ENCODE measurements at regions not wholly inside any gene's neighbourhood (a gene's known extent, or its start where the extent isn't known, plus 50 kb on each side); places are given as distances from the start of the nearest gene placed in this dataset.

- TF ChIP-seq EZH2 (IDR thresholded peaks at IDR 0.05; ENCODE audit: borderline replicate concordance, low read depth, low read length, severe bottlenecking) (no peak), POLR2AphosphoS5 (IDR thresholded peaks at IDR 0.05; ENCODE audit: insufficient read depth, low read depth, low read length) (no peak), POLR2A (IDR thresholded peaks at IDR 0.05; ENCODE audit: low read depth, low read length) (no peak), CTCF (IDR thresholded peaks at IDR 0.05; ENCODE audit: extremely low read depth in 1 of 2, insufficient read depth in 1 of 2, low read depth in 1 of 2, low read length in 2 of 2) (no peak), MYC (IDR thresholded peaks at IDR 0.05; ENCODE audit: low read depth, low read length) (no peak), MAX (IDR thresholded peaks at IDR 0.05; ENCODE audit: insufficient read depth, insufficient read length) (no peak), FOS (IDR thresholded peaks at IDR 0.05; ENCODE audit: borderline replicate concordance, insufficient read depth, low read length) (no peak), GATA2 (IDR thresholded peaks at IDR 0.05; ENCODE audit: insufficient read depth, insufficient read length, low read depth, low read length) (no peak), JUN (IDR thresholded peaks at IDR 0.05; ENCODE audit: borderline replicate concordance, insufficient read depth, insufficient read length, low read depth) (no peak)
Observed at GRCh38 chr4:124937993-124938392, 225.5 kb upstream of the ANKRD50 start.
